Right cardiac atrium (tissue), 5 donors: ENCODE measurements at regions not wholly inside any gene's neighbourhood (a gene's known extent, or its start where the extent isn't known, plus 50 kb on each side); places are given as distances from the start of the nearest gene placed in this dataset.

ENCODE experiments used
- ATAC-seq, 2 donors: fragments of 200-7000 bp; cut with Tn5 transposase; one replicate each; pipeline versions ENCODE4 v1.8.0 to v1.9.1; 2020; ENCODE audit warnings: moderate library complexity in 2 of 2, mild to moderate bottlenecking in 1 of 2
- DNase-seq, 3 donors: peaks; one replicate each; pipeline ENCODE4 v3.0.0-alpha.2; 2020
- H3K27ac ChIP-seq: one replicate; pipeline ENCODE4 v1.5.1; 2013; ENCODE audit warnings: mild to moderate bottlenecking, low read length, control low read depth, moderate library complexity
- H3K27me3 ChIP-seq: one replicate; pipeline ENCODE4 v1.6.1; 2013; ENCODE audit not compliant: control insufficient read depth, insufficient read depth
- H3K4me1 ChIP-seq: one replicate; pipeline ENCODE4 v1.6.1; 2013; ENCODE audit warnings: low read length; ENCODE audit not compliant: control insufficient read depth, insufficient read depth
- H3K4me3 ChIP-seq: one replicate; pipeline ENCODE4 v1.5.1; 2013; ENCODE audit warnings: low read length, control low read depth
- H3K9me3 ChIP-seq: one replicate; pipeline ENCODE4 v1.6.1; 2013; ENCODE audit warnings: low read length; ENCODE audit not compliant: control insufficient read depth
- WGBS: extraction: QIAGEN DNeasy Blood & Tissue Kit; methylation state at CpG from one replicate; pipeline ENCODE4 v1.1.7; 2013; 5-methylcytosine and 5-hydroxymethylcytosine counted together
- intact Hi-C, 4 donors: fragments of 100-400 bp; cut with DNase I; formaldehyde crosslinking; loops; one replicate each; pipeline versions ENCODE4 v1.11.0 to v1.14.0; 2022 to 2023
- donor health status: healthy with polysubstance abuse.
- donor health status: DM: no; HTN: yes; CAD: no.
- donor health status: DM: no; HTN: no; CAD: no.
- donor health status: DM: no; HTN: yes; CAD: no; lungs with severe emphysema.
- donor health status: DM: yes; HTN: yes; CAD: no.

DNA sequence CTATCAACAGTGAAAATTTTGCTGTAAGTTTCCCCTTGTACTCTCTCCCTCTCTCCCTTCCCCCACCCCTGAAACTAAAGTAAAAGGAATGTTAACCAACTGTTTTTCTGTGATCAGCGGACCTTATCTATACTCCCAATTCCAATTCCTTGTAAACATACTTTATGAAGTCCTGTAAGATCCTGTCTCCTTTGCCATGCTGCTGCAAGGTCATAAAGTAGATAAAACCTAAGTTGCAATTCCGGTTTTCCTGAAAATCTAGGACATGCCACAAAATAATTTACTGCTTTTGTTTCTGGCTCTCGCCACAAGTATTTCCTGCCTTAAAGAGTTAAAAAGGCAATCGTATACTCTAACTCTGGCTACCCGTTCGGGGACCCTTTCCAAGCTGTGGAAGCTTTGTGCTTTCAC, 1469.0 kb downstream of the LRRC4C start:
- no peaks in the 10 kb centered on the region for H3K9me3 ChIP-seq
- no peak overlapping the region for H3K4me3 ChIP-seq
- no peak for ATAC-seq
- WGBS: 18% methylated on average over 6 of the region's 6 CpGs
- DNase-seq: no peak
- H3K4me1 ChIP-seq: no peaks in the 10 kb centered on the region
- H3K27ac ChIP-seq: no peak overlapping the region
- intact Hi-C loops: no loop called here
- no peaks in the 10 kb centered on the region for H3K27me3 ChIP-seq

DNA sequence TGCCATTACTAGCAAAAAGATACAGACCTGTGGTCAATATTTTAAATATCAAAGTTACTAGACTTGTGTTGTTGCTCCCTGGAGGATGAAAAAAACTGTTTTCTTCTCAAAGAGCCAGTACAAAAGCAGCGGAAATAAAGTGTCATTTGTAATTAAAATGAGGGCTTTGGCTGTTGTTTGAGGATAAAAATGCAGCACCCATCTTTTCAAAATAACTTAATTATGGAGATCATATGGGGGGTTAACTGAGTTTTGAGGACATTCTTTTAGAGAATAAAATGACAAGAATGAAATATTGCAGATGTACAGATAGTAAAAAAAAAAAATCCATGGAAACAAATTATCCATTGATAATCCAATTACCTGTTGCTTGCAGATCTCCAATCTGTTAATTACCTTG, 1484.4 kb downstream of the LRRC4C start:
- H3K4me1 ChIP-seq: no peaks in the 10 kb centered on the region
- H3K27ac ChIP-seq: no peak overlapping the region
- no peak overlapping the region for H3K4me3 ChIP-seq
- 80% methylated on average over 1 of the region's 1 CpG for WGBS
- intact Hi-C loops: no loop called here
- H3K9me3 ChIP-seq: no peaks in the 10 kb centered on the region
- no peak for DNase-seq
- no peaks in the 10 kb centered on the region for H3K27me3 ChIP-seq
- no peak for ATAC-seq

DNA sequence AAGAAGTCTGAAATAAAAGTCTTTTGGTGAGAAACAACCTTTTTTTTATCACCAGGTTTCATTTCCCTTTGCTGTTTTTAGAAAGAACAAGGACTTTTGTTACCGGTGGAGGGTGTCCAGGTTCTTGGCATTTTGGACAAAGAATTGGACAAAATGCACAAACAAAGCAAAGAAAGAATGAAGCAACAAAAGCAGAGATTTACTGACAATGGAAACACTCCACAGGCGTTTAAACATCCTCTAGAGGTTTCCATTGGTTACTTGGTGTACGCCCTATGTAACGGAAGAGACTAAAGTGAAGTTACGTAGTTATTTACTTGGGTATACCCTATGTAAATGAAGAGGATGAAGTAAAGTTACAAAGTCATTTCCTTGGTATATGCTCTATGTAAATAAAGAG, 1487.0 kb downstream of the LRRC4C start:
- DNase-seq: no peak
- intact Hi-C loops: no loop called here
- Histone ChIP-seq H3K27ac (no peak overlapping the region), H3K4me1 (no peaks in the 10 kb centered on the region), H3K9me3 (no peaks in the 10 kb centered on the region), H3K4me3 (no peak overlapping the region), H3K27me3 (no peaks in the 10 kb centered on the region)
- WGBS: 72% methylated on average over 5 of the region's 5 CpGs
- no peak for ATAC-seq

DNA sequence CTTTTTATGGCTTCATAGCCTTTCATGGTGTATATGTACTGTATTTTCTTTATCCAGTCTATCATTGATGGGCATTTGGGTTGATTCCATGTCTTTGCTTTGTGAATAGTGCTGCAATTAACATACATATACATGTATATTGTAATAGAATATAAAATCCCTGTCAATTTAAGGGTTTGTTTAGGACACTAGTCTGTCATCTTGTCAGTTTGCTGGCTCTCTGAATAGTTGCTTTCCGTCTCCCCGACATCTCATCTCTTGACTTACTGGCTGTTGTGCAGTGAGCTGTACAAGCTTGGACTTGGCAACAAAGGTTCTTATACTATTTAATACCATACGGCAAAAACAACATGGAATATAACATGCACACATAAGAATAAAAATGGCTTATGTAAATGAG, 1487.5 kb downstream of the LRRC4C start:
- WGBS: 88% methylated on average over 3 of the region's 3 CpGs
- intact Hi-C loops: no loop called here
- no peak for ATAC-seq
- DNase-seq: no peak
- no peak overlapping the region for H3K4me3 ChIP-seq
- no peaks in the 10 kb centered on the region for H3K27me3 ChIP-seq
- H3K4me1 ChIP-seq: no peaks in the 10 kb centered on the region
- no peaks in the 10 kb centered on the region for H3K9me3 ChIP-seq
- H3K27ac ChIP-seq: no peak overlapping the region

DNA sequence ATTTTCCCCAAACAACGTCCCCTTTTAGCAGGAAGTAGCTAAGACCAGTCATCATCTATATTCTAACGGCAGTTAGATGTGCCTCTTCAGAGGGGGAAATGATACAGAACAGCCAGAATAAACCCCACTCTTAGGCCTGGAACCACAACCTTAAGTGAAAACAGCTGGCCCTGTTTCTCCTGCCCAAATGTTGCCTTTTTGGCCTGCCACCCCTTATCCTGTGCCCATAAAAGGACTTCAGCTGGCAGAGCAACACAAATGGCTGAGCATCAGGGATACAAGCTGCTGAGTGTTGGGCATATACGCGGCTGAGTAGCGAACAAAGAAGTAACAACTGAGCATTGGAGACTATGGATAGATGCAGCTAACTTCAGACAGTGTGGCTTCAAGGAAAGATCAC, 1491.4 kb downstream of the LRRC4C start:
- ATAC-seq (no peak), DNase-seq (no peak)
- Histone ChIP-seq H3K4me3 (no peak overlapping the region), H3K27me3 (no peaks in the 10 kb centered on the region), H3K4me1 (no peaks in the 10 kb centered on the region), H3K27ac (no peak overlapping the region), H3K9me3 (no peaks in the 10 kb centered on the region)
- 78% methylated on average over 5 of the region's 5 CpGs for WGBS
- intact Hi-C loops: no loop called here

DNA sequence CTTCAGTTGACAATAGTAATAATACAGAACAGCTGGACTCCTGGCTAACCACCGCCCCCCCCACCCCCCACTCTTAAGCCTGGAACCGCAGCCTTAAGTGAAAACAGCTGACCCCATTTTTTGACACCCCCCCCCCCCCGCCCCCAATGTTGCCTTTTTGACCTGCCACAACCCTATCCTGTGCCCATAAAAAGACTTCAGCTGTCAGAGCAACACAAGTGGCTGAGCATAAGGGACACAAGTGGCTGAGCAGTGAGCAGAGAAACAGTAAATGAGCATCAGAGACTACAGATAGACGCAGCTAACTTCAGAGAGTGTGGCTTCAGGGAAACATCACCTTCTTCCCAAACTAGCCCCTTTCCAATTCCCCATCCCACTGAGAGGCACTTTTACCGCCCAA, 1493.8 kb downstream of the LRRC4C start:
- ATAC-seq: no peak
- no peak overlapping the region for H3K4me3 ChIP-seq
- no peaks in the 10 kb centered on the region for H3K27me3 ChIP-seq
- no peak overlapping the region for H3K27ac ChIP-seq
- intact Hi-C loops: no loop called here
- no peaks in the 10 kb centered on the region for H3K4me1 ChIP-seq
- WGBS: 80% methylated on average over 4 of the region's 5 CpGs
- DNase-seq: no peak
- H3K9me3 ChIP-seq: no peaks in the 10 kb centered on the region

DNA sequence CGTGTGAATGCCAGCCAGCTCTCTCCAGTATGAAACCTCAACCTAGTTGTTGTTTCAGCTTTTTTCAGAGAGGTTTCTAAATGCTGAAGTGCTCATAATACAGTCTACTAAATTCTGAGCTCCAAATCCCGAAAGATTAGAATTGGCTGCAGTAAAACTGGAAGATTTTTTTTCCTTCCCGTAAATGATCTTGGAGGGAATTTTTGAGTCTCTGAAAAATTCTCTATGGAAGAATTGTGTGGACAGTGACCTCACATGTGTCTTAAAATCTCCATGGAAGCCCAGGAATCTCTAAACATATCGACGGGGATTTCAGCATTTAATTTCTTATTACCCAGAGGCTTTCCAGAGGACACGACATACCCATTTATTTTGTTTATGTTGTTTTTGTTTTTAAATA, 1499.2 kb downstream of the LRRC4C start:
- H3K27me3 ChIP-seq: no peaks in the 10 kb centered on the region
- ATAC-seq: peak in 1 of 2 donors; percentile 52
- no peak overlapping the region for H3K27ac ChIP-seq
- intact Hi-C loops: no loop called here
- WGBS: 52% methylated on average over 6 of the region's 6 CpGs
- peak overlapping the region; percentile 20 for H3K4me3 ChIP-seq
- no peaks in the 10 kb centered on the region for H3K9me3 ChIP-seq
- no peak for DNase-seq
- no peaks in the 10 kb centered on the region for H3K4me1 ChIP-seq

DNA sequence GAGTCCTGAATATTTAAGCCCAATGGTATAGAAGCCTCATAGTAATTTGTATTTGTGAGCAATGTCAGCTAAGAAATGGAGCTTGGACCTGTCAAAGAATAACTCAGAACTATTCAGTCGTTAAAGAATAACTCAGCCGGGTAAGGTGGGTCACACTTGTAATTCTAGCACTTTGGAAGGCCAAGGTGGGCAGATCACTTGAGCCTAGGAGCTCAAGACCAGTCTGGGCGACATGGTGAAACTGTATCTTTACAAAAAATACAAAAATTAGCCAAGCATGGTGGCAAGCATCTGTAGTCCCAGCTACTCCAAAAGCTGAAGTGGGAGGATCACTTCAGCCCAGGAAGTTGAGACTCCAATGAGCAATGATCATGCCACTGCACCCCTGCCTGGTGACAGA, 1526.5 kb downstream of the LRRC4C start:
- intact Hi-C loops: no loop called here
- no peaks in the 10 kb centered on the region for H3K9me3 ChIP-seq
- no peak overlapping the region for H3K4me3 ChIP-seq
- ATAC-seq: no peak
- WGBS: 83% methylated on average over 3 of the region's 3 CpGs
- no peak for DNase-seq
- no peaks in the 10 kb centered on the region for H3K27me3 ChIP-seq
- H3K27ac ChIP-seq: no peak overlapping the region
- no peaks in the 10 kb centered on the region for H3K4me1 ChIP-seq

DNA sequence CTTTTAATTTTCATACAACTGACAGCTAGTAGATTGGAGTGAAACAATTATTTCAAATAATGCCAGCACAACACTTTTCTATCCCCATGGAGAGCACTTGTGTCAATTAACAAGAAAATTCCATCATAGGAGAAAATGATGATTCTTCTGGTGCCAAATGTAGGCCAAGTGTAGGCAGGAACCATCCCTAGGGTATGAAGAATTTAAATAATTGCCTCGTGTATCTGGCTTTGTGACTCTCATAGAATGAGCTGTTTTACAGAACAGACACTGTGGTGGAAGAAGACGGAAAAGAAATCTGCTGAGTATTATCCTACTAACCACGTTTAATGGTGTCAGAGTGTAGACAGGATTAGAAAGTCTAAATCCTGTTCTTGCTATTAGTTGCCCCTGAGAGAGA, 1542.2 kb downstream of the LRRC4C start:
- ATAC-seq: no peak
- 43% methylated on average over 3 of the region's 3 CpGs for WGBS
- Histone ChIP-seq H3K4me1 (no peaks in the 10 kb centered on the region), H3K9me3 (no peaks in the 10 kb centered on the region), H3K27ac (no peak overlapping the region), H3K4me3 (no peak overlapping the region), H3K27me3 (no peaks in the 10 kb centered on the region)
- intact Hi-C loops: no loop called here
- no peak for DNase-seq

DNA sequence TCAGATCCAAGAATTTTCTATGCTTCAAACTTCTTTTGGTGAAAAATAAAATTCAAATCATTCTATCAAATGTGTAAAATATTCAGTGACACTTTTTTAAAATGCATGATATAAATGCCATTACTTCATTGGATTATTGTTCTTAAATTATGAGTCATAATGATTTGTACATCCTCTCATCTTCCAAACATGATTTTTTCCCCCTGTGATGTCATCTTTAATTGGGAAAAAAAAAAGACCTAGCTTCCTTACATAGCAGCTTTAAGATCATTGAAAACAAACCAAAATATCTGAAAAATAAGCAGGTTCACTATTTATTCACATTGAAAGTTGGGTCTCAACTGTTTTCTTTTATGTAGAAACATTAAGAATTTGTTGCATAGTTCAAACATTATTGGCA, 1549.4 kb downstream of the LRRC4C start:
- H3K9me3 ChIP-seq: no peaks in the 10 kb centered on the region
- H3K4me3 ChIP-seq: no peak overlapping the region
- no peaks in the 10 kb centered on the region for H3K4me1 ChIP-seq
- no peak overlapping the region for H3K27ac ChIP-seq
- DNase-seq (no peak), ATAC-seq (no peak)
- no peaks in the 10 kb centered on the region for H3K27me3 ChIP-seq
- intact Hi-C loops: no loop called here

DNA sequence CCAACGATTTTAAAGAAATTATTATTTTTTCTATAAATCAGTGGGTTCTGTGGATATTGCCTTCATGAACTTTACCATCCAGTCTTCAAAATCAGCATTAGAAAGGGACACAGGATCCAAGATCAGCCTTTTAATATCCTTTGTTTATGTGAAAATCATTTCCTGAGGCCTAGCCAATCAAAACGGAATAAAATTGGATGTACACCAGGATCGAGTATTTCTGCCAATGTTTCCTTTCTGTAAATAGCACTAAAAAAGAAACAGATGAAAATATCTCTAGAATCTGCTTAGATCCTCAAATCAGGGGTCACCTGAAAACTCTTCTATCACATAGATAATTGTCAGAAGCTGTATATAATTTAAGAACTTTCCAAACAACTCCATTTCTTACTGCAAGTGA, 1598.5 kb downstream of the LRRC4C start:
- ATAC-seq (no peak), DNase-seq (no peak)
- H3K4me3 ChIP-seq: no peak overlapping the region
- 39% methylated on average over 3 of the region's 3 CpGs for WGBS
- intact Hi-C loops: no loop called here
- no peaks in the 10 kb centered on the region for H3K4me1 ChIP-seq
- H3K27ac ChIP-seq: no peak overlapping the region
- H3K9me3 ChIP-seq: no peaks in the 10 kb centered on the region
- H3K27me3 ChIP-seq: no peaks in the 10 kb centered on the region

DNA sequence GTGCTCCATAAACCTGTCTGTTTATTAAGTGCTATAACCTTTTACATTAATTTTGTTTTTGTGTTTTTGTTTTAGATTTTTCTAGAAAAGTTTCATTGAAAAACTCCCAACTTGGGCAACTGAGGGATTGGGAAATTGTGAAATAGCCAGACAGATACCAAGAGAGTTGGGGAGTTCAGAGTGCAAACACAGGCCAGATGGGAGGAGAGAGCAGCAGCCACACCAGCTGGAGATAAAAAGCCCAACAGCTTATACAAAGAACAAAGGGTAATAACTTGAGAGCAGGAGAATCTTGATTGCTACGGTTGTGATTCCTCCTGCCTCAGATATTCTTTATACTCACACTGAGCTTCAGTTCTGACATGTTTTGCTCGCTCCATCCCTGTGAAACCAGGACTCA, 1642.2 kb downstream of the LRRC4C start:
- intact Hi-C loops: no loop called here
- ATAC-seq: no peak
- no peaks in the 10 kb centered on the region for H3K9me3 ChIP-seq

More for the DNA sequence above, 1642.2 kb downstream of the LRRC4C start:
- no peak for DNase-seq
- Histone ChIP-seq H3K4me1 (no peaks in the 10 kb centered on the region), H3K27me3 (no peaks in the 10 kb centered on the region), H3K27ac (no peak overlapping the region), H3K4me3 (no peak overlapping the region)
- 37% methylated on average over 2 of the region's 2 CpGs for WGBS
